Small intestine (tissue), 7 donors: ENCODE measurements at regions not wholly inside any gene's neighbourhood (a gene's known extent, or its start where the extent isn't known, plus 50 kb on each side); places are given as distances from the start of the nearest gene placed in this dataset.
A peak's percentile ranks its signal among the peaks of the same experiment; 100 is the strongest.

Experiments used
- DNase-seq, 2 donors: peaks; one replicate each; pipeline versions ENCODE4 v3.0.0 to v3.0.0-alpha.2; 2013
- FAIRE-seq: peaks from 2 replicates; lab custom pipeline; 2012; peaks lifted over from hg19 to GRCh38; lab: Jason Lieb, UNC
- H3K27ac ChIP-seq, 3 donors: one replicate each; pipeline ENCODE4 v1.5.1; 2013; ENCODE audit warnings: low read length in 2 of 3, mild to moderate bottlenecking in 2 of 3, control low read depth in 1 of 3, inconsistent platforms in 1 of 3, low read depth in 1 of 3, moderate library complexity in 1 of 3
- H3K27me3 ChIP-seq, 3 donors: one replicate each; pipeline ENCODE4 v1.6.1; 2013; ENCODE audit warnings: low read length in 3 of 3, inconsistent platforms in 1 of 3; ENCODE audit not compliant: control insufficient read depth in 3 of 3, insufficient read depth in 3 of 3
- H3K36me3 ChIP-seq, 3 donors: one replicate each; pipeline ENCODE4 v1.6.1; 2013; ENCODE audit warnings: low read length in 3 of 3, inconsistent platforms in 1 of 3, low read depth in 1 of 3, mild to moderate bottlenecking in 1 of 3, moderate library complexity in 1 of 3; ENCODE audit not compliant: control insufficient read depth in 3 of 3, insufficient read depth in 2 of 3
- H3K4me1 ChIP-seq, 3 donors: one replicate each; pipeline ENCODE4 v1.6.1; 2013; ENCODE audit warnings: low read length in 2 of 3, inconsistent platforms in 1 of 3, low read depth in 1 of 3, mild to moderate bottlenecking in 1 of 3, moderate library complexity in 1 of 3; ENCODE audit not compliant: control insufficient read depth in 3 of 3, insufficient read depth in 2 of 3
- H3K4me3 ChIP-seq, 3 donors: one replicate each; pipeline ENCODE4 v1.5.1; 2013; ENCODE audit warnings: low read length in 3 of 3, control low read depth in 1 of 3, inconsistent platforms in 1 of 3, low read depth in 1 of 3, mild to moderate bottlenecking in 1 of 3, moderate library complexity in 1 of 3
- H3K9me3 ChIP-seq, 2 donors: one replicate each; pipeline ENCODE4 v1.6.1; 2013; ENCODE audit warnings: low read depth in 1 of 2, low read length in 1 of 2; ENCODE audit not compliant: control insufficient read depth in 2 of 2, insufficient read depth in 1 of 2
- WGBS, 3 donors: extraction: QIAGEN DNeasy Blood & Tissue Kit; methylation state at CpG; one replicate each; pipeline ENCODE4 v1.1.7; 2013; 5-methylcytosine and 5-hydroxymethylcytosine counted together
- donor health status: healthy with polysubstance abuse.
- donor health status: control.
- donor health status: control.
- donor health status: Bipolar disorder and iron deficiency.
- donor health status: healthy.

- Histone ChIP-seq H3K4me1 (peaks cover 0 to 5% (median 0%) of the 10 kb centered on the region in 3 donors), H3K36me3 (no peaks in the 10 kb centered on the region), H3K27me3 (no peaks in the 10 kb centered on the region), H3K4me3 (no peak overlapping the region), H3K27ac (no peak overlapping the region), H3K9me3 (no peaks in the 10 kb centered on the region)
- WGBS, 3 donors = 87 to 93% (median 88%) methylated on average over 6 of the region's 6 CpGs
- DNase-seq (no peak), FAIRE-seq (no peak)
Observed at GRCh38 chr10:110378533-110379108, 73.9 kb upstream of the SMNDC1 start.

GRCh38 chr10:110379831-110380230, 75.1 kb upstream of the SMNDC1 start:
- Histone ChIP-seq H3K36me3 (no peaks in the 10 kb centered on the region), H3K9me3 (no peaks in the 10 kb centered on the region), H3K27me3 (no peaks in the 10 kb centered on the region), H3K27ac (no peak overlapping the region), H3K4me1 (peaks cover 0 to 5% (median 0%) of the 10 kb centered on the region in 3 donors), H3K4me3 (no peak overlapping the region)
- 60 to 80% (median 72%) methylated on average over 2 of the region's 2 CpGs for WGBS, 3 donors
- no peak for DNase-seq
- no peak for FAIRE-seq

GRCh38 chr10:110380293-110380692, 75.6 kb upstream of the SMNDC1 start:
- no peaks in the 10 kb centered on the region for H3K36me3 ChIP-seq
- peaks cover 0 to 5% (median 0%) of the 10 kb centered on the region in 3 donors for H3K4me1 ChIP-seq
- DNase-seq = no peak
- no peaks in the 10 kb centered on the region for H3K27me3 ChIP-seq
- no peak overlapping the region for H3K4me3 ChIP-seq
- no peak overlapping the region for H3K27ac ChIP-seq
- no peak for FAIRE-seq
- no peaks in the 10 kb centered on the region for H3K9me3 ChIP-seq

- Histone ChIP-seq H3K4me3 (no peak overlapping the region), H3K27me3 (no peaks in the 10 kb centered on the region), H3K27ac (no peak overlapping the region), H3K4me1 (peaks cover 0 to under 1% (median 0%) of the 10 kb centered on the region in 3 donors), H3K36me3 (no peaks in the 10 kb centered on the region), H3K9me3 (no peaks in the 10 kb centered on the region)
- DNase-seq = no peak
- no peak for FAIRE-seq
- 80 to 85% (median 82%) methylated on average over 5 of the region's 5 CpGs for WGBS, 3 donors
Observed at GRCh38 chr10:110382695-110383094, 78.0 kb upstream of the SMNDC1 start.

GRCh38 chr10:110387617-110387982, 82.9 kb upstream of the SMNDC1 start:
- Histone ChIP-seq H3K4me1 (peaks cover 4 to 18% (median 6%) of the 10 kb centered on the region in 3 donors), H3K9me3 (no peaks in the 10 kb centered on the region), H3K27me3 (no peaks in the 10 kb centered on the region), H3K27ac (peak overlapping the region in 1 of 3 donors; percentile 62), H3K4me3 (no peak overlapping the region), H3K36me3 (no peaks in the 10 kb centered on the region)
- WGBS, 3 donors = 46 to 50% (median 47%) methylated on average over 1 of the region's 1 CpG
- FAIRE-seq (no peak), DNase-seq (no peak)

- no peaks in the 10 kb centered on the region for H3K27me3 ChIP-seq
- H3K4me1 ChIP-seq = peaks cover 4 to 24% (median 6%) of the 10 kb centered on the region in 3 donors
- H3K4me3 ChIP-seq = no peak overlapping the region
- WGBS, 3 donors = 38 to 48% (median 46%) methylated on average over 7 of the region's 7 CpGs
- DNase-seq (peak in 1 of 2 donors; percentile 67), FAIRE-seq (no peak)
- H3K27ac ChIP-seq = peak overlapping the region in 1 of 3 donors; percentile 62
- H3K36me3 ChIP-seq = no peaks in the 10 kb centered on the region
- no peaks in the 10 kb centered on the region for H3K9me3 ChIP-seq
Observed at GRCh38 chr10:110387983-110388686, 83.4 kb upstream of the SMNDC1 start.

- no peaks in the 10 kb centered on the region for H3K9me3 ChIP-seq
- H3K27me3 ChIP-seq = no peaks in the 10 kb centered on the region
- peak overlapping the region in 1 of 3 donors; percentile 4 for H3K27ac ChIP-seq
- no peak overlapping the region for H3K4me3 ChIP-seq
- WGBS, 3 donors = 44 to 72% (median 69%) methylated on average over 7 of the region's 7 CpGs
- no peaks in the 10 kb centered on the region for H3K36me3 ChIP-seq
- FAIRE-seq (no peak), DNase-seq (no peak)
- peaks cover 4 to 28% (median 6%) of the 10 kb centered on the region in 3 donors for H3K4me1 ChIP-seq
Observed at GRCh38 chr10:110388687-110389052, 84.0 kb upstream of the SMNDC1 start.

- H3K27me3 ChIP-seq = no peaks in the 10 kb centered on the region
- H3K4me1 ChIP-seq = peaks cover 4 to 28% (median 6%) of the 10 kb centered on the region in 3 donors
- no peak for FAIRE-seq
- H3K36me3 ChIP-seq = no peaks in the 10 kb centered on the region
- no peak overlapping the region for H3K27ac ChIP-seq
- no peak overlapping the region for H3K4me3 ChIP-seq
- DNase-seq = no peak
- 74 to 78% (median 75%) methylated on average over 8 of the region's 8 CpGs for WGBS, 3 donors
- H3K9me3 ChIP-seq = no peaks in the 10 kb centered on the region
Observed at GRCh38 chr10:110389255-110389654, 84.5 kb upstream of the SMNDC1 start.
